ENCODE measurements at regions not wholly inside any gene's neighbourhood (a gene's known extent, or its start where the extent isn't known, plus 50 kb on each side); places are given as distances from the start of the nearest gene placed in this dataset.

DNA sequence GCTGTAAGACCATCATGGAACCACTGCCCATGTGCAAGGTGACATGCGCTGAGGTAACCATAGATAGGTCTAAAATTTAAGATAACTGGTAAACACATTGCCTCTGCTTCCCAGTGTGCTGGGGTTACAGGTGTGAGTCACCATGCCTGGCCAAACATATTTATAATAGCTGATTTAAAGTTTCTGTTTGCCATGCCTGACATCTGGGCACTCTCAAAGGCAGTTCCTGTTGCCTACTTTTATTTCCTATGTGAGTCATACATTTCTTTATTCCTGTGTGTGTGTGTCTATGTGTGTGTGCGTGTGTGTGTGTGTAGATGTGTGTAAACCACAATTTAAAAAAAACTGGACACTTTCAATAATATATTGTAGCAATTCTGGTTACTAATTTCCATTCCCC lies 415.2 kb upstream of the NETO1 start:
- Histone ChIP-seq H3K4me2 (ENCODE audit: low read depth, low read length, poor library complexity, severe bottlenecking) (no peak overlapping the region), H3K4me1 (ENCODE audit: insufficient read depth, low read length, poor library complexity, severe bottlenecking) (no peaks in the 10 kb centered on the region), H3K9me2 (replicated peaks; ENCODE audit: low read depth, low read length) (no peaks in the 10 kb centered on the region), H3K9me3 (ENCODE audit: insufficient read depth, low read depth, low read length) (no peaks in the 10 kb centered on the region), H3K4me3 (ENCODE audit: low read length, poor library complexity, severe bottlenecking) (no peak overlapping the region), H2AFZ (ENCODE audit: low read length) (0 out of 2 replicates have a peak overlapping the region, but pooled peaks have one; percentile 27), H3K27me3 (ENCODE audit: insufficient read depth, low read length, poor library complexity, severe bottlenecking) (no peaks in the 10 kb centered on the region), H3K79me2 (ENCODE audit: insufficient read depth, low read length) (no peaks in the 10 kb centered on the region), H3K36me3 (ENCODE audit: insufficient read depth, low read length) (no peaks in the 10 kb centered on the region), H3K9ac (ENCODE audit: low read depth, low read length, poor library complexity, severe bottlenecking) (no peak overlapping the region), H4K20me1 (ENCODE audit: insufficient read depth, low read length, poor library complexity, severe bottlenecking) (no peaks in the 10 kb centered on the region), H3F3A (ENCODE audit: low read depth) (no peaks in the 10 kb centered on the region)
- TF ChIP-seq, protein P1, sequence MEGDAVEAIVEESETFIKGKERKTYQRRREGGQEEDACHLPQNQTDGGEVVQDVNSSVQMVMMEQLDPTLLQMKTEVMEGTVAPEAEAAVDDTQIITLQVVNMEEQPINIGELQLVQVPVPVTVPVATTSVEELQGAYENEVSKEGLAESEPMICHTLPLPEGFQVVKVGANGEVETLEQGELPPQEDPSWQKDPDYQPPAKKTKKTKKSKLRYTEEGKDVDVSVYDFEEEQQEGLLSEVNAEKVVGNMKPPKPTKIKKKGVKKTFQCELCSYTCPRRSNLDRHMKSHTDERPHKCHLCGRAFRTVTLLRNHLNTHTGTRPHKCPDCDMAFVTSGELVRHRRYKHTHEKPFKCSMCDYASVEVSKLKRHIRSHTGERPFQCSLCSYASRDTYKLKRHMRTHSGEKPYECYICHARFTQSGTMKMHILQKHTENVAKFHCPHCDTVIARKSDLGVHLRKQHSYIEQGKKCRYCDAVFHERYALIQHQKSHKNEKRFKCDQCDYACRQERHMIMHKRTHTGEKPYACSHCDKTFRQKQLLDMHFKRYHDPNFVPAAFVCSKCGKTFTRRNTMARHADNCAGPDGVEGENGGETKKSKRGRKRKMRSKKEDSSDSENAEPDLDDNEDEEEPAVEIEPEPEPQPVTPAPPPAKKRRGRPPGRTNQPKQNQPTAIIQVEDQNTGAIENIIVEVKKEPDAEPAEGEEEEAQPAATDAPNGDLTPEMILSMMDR (conservative IDR thresholded peaks at IDR 0.05; ENCODE audit: low read length): no peak
- TF ChIP-seq EZH2phosphoT487 (IDR thresholded peaks at IDR 0.05; ENCODE audit: borderline replicate concordance): no peak

DNA sequence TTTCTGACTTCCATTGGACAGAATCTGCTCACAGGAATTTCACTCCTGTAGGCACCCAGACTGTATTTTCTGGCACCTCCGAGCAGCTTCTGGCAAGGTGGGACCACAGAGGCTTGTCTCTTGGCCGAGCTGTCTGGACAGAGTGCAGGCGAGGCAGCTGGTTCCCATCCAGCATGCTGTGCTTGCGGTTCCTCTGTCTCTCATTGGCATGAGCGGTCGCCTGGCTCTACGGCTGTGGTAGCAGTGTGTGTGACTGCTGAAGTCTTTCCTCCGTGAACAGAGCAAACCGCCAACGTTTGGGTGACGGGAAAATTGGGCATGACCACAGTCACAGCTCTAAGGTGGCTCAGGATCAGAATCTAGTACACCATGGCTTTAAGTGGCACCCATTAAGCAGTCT lies 411.7 kb upstream of the NETO1 start:
- Histone ChIP-seq H3K4me1 (ENCODE audit: insufficient read depth, low read length, poor library complexity, severe bottlenecking) (no peaks in the 10 kb centered on the region), H3K4me3 (ENCODE audit: low read length, poor library complexity, severe bottlenecking) (no peak overlapping the region), H3K36me3 (ENCODE audit: insufficient read depth, low read length) (no peaks in the 10 kb centered on the region), H3K9me3 (ENCODE audit: insufficient read depth, low read depth, low read length) (no peaks in the 10 kb centered on the region), H3K79me2 (ENCODE audit: insufficient read depth, low read length) (no peaks in the 10 kb centered on the region), H3K9ac (ENCODE audit: low read depth, low read length, poor library complexity, severe bottlenecking) (no peak overlapping the region), H3F3A (ENCODE audit: low read depth) (no peaks in the 10 kb centered on the region), H3K9me2 (replicated peaks; ENCODE audit: low read depth, low read length) (no peaks in the 10 kb centered on the region), H4K20me1 (ENCODE audit: insufficient read depth, low read length, poor library complexity, severe bottlenecking) (no peaks in the 10 kb centered on the region), H2AFZ (ENCODE audit: low read length) (no peak overlapping the region), H3K27me3 (ENCODE audit: insufficient read depth, low read length, poor library complexity, severe bottlenecking) (no peaks in the 10 kb centered on the region), H3K4me2 (ENCODE audit: low read depth, low read length, poor library complexity, severe bottlenecking) (no peak overlapping the region)
- TF ChIP-seq, protein P1 (conservative IDR thresholded peaks at IDR 0.05; ENCODE audit: low read length): no peak
- no peak for TF ChIP-seq EZH2phosphoT487 (IDR thresholded peaks at IDR 0.05; ENCODE audit: borderline replicate concordance)

DNA sequence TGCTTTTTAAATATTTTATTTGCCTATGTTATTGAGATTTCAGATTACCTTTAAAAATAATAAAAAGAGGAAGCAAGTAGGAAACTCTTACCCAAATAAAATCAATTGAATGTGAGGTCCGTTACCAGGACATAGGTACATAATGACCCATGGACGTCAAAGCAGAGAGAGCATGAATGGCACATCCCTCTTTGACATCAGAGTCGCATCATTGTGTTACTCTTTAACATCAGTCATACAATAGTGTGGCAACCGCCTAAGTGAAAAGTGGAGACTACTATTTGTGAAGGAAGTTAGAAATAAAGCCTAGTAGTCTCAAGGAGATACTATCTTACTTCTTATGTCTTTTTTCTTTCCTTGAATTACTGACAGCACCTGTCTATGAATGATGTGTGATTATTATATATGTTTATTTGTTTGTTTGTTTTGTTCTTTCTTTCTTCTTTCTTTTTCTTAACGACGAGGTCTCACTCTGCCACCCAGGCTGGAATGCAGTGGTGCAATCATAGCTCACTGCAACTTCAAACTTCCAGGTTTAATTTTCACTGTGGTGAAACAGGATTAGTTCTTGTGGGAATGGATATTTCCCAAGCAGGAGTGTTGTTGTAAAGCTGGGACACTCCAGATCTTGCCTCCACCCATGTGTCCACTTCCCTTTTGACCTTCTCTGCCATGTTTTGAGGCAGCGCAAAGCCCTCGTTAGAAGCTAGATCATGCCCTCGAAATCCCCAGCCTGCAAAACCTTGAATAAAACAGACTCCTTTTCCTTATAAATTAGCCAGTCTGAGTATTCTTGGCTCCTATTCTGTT lies 407.2 kb upstream of the NETO1 start:
- H3K9me3 ChIP-seq (ENCODE audit: insufficient read depth, low read depth, low read length): no peaks in the 10 kb centered on the region
- no peak overlapping the region for H3K9ac ChIP-seq (ENCODE audit: low read depth, low read length, poor library complexity, severe bottlenecking)
- no peaks in the 10 kb centered on the region for H4K20me1 ChIP-seq (ENCODE audit: insufficient read depth, low read length, poor library complexity, severe bottlenecking)
- H3K27me3 ChIP-seq (ENCODE audit: insufficient read depth, low read length, poor library complexity, severe bottlenecking): no peaks in the 10 kb centered on the region
- H3K4me3 ChIP-seq (ENCODE audit: low read length, poor library complexity, severe bottlenecking): no peak overlapping the region
- no peaks in the 10 kb centered on the region for H3K79me2 ChIP-seq (ENCODE audit: insufficient read depth, low read length)
- no peaks in the 10 kb centered on the region for H3K9me2 ChIP-seq (replicated peaks; ENCODE audit: low read depth, low read length)
- H3K4me1 ChIP-seq (ENCODE audit: insufficient read depth, low read length, poor library complexity, severe bottlenecking): no peaks in the 10 kb centered on the region
- no peak overlapping the region for H3K4me2 ChIP-seq (ENCODE audit: low read depth, low read length, poor library complexity, severe bottlenecking)
- no peaks in the 10 kb centered on the region for H3K36me3 ChIP-seq (ENCODE audit: insufficient read depth, low read length)
- no peaks in the 10 kb centered on the region for H3F3A ChIP-seq (ENCODE audit: low read depth)
- no peak overlapping the region for H2AFZ ChIP-seq (ENCODE audit: low read length)
- TF ChIP-seq, protein P1 (conservative IDR thresholded peaks at IDR 0.05; ENCODE audit: low read length): no peak
- TF ChIP-seq EZH2phosphoT487 (IDR thresholded peaks at IDR 0.05; ENCODE audit: borderline replicate concordance): no peak

Measured in Loucy (cell line).